Loucy (cell line): ENCODE measurements at regions not wholly inside any gene's neighbourhood (a gene's known extent, or its start where the extent isn't known, plus 50 kb on each side); places are given as distances from the start of the nearest gene placed in this dataset.

Experiments
- CTCF ChIP-seq: fragments of 200-600 bp; sonication (generic); conservative IDR thresholded peaks from 2 replicates; pipeline ENCODE4 v1.5.1; 2014; ENCODE audit warnings: mild to moderate bottlenecking, antibody characterized with exemption, low read length
- EZH2phosphoT487 ChIP-seq: fragments of 200-600 bp; IDR thresholded peaks from 2 replicates; pipeline ENCODE4 v1.6.1; 2018; ENCODE audit warnings: antibody characterized with exemption, mild to moderate bottlenecking, moderate library complexity, borderline replicate concordance

- TF ChIP-seq CTCF (no peak), EZH2phosphoT487 (no peak)
Measured at GRCh38 chr10:110429301-110429700, 68.4 kb upstream of the DUSP5 start.
